ENCODE measurements at regions not wholly inside any gene's neighbourhood (a gene's known extent, or its start where the extent isn't known, plus 50 kb on each side); places are given as distances from the start of the nearest gene placed in this dataset.

DNA sequence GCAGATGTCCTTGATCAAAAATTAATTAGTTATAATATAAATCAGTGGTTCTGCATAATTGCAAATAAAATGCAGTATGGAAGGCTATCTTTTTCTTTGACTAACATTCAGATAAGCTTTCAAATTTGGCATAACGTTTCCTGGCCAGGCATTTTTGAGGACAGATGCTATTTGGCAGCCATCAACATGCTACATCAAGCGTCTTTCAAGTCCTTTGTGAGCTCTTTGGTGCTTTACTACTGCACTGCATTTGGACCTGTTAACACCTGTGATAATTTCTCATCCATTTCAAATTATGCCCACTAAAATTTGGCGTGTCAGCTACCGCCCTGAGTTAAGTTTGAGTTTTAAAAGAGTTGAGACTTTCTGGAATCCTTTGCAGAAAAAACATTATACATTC is 545.7 kb downstream of the STK39 start:
- peaks cover 0 to 8% (median 5%) of the 10 kb centered on the region in 4 experiments; a peak in 5 of 7 replicates for H3K4me1 ChIP-seq (replicated peaks in 1 of 4; ENCODE audit: control insufficient read depth in 3 of 4, insufficient read depth in 4 of 4, low read length in 3 of 4)
- no peak overlapping the region for H3K27ac ChIP-seq (ENCODE audit: low read depth, low read length)
- no peak overlapping the region for H2BK15ac ChIP-seq (ENCODE audit: low read length)
- FAIRE-seq (no peak), DNase-seq (ENCODE audit: low read depth in 1 of 2, low spot score in 2 of 2) (no peak)
- H2BK12ac ChIP-seq (ENCODE audit: low read depth, low read length) = no peak overlapping the region
- no peaks in the 10 kb centered on the region for H3K36me3 ChIP-seq (ENCODE audit: control insufficient read depth in 2 of 4, insufficient read depth in 4 of 4, low read length in 3 of 4)
- no peak overlapping the region for H2BK5ac ChIP-seq (ENCODE audit: low read depth, low read length)
- H3K4me2 ChIP-seq (ENCODE audit: insufficient read depth in 1 of 2, low read depth in 2 of 2, low read length in 2 of 2) = no peak overlapping the region
- H4K91ac ChIP-seq (replicated peaks; ENCODE audit: insufficient read length, low read length) = no peak overlapping the region
- ChIA-PET CTCF (ENCODE audit: partially characterized antibody) (interaction anchor here (1.1 kb wide), 1 partner anchor 22 kb away, joined by 3 read pairs; no protein-coding TSS in a partner anchor), POLR2A (ENCODE audit: partially characterized antibody) (no interaction called here)
- no peak overlapping the region for H4K8ac ChIP-seq (ENCODE audit: extremely low read depth, insufficient read depth, low read length)
- no peak overlapping the region for H3K23ac ChIP-seq (ENCODE audit: insufficient read length)
- H3K9ac ChIP-seq (replicated peaks in 1 of 4; ENCODE audit: extremely low read depth in 1 of 4, low read depth in 3 of 4, low read length in 3 of 4) = no peak overlapping the region
- H4K5ac ChIP-seq (ENCODE audit: insufficient read length, low read depth, low read length) = no peak overlapping the region
- no peak overlapping the region for H2AFZ ChIP-seq (ENCODE audit: low read length)
- H2BK20ac ChIP-seq (ENCODE audit: low read length) = no peak overlapping the region
- H3K79me1 ChIP-seq (ENCODE audit: low read depth, low read length) = no peaks in the 10 kb centered on the region
- no peaks in the 10 kb centered on the region for H3K27me3 ChIP-seq (replicated peaks in 1 of 4; ENCODE audit: control insufficient read depth in 3 of 4, extremely low read depth in 1 of 4, insufficient read depth in 3 of 4, low read length in 3 of 4)
- H3K4me3 ChIP-seq (ENCODE audit: extremely low read depth in 1 of 4, insufficient read depth in 2 of 4, low read depth in 3 of 4, low read length in 4 of 4) = no peak overlapping the region
- H3K14ac ChIP-seq (ENCODE audit: insufficient read length) = no peak overlapping the region
- H3K4ac ChIP-seq (replicated peaks; ENCODE audit: insufficient read length, low read depth, low read length) = no peak overlapping the region
- no peaks in the 10 kb centered on the region for H4K20me1 ChIP-seq (replicated peaks in 1 of 2; ENCODE audit: control insufficient read depth in 1 of 2, insufficient read depth in 2 of 2, low read length in 2 of 2)
- H3K56ac ChIP-seq (replicated peaks; ENCODE audit: insufficient read length, low read depth, low read length) = no peak overlapping the region
- no peak overlapping the region for H2AK5ac ChIP-seq (ENCODE audit: low read depth, low read length)
- H3K79me2 ChIP-seq (ENCODE audit: control insufficient read depth in 1 of 2, insufficient read depth in 2 of 2, low read length in 2 of 2) = no peaks in the 10 kb centered on the region
- H3K9me3 ChIP-seq (ENCODE audit: insufficient read depth in 2 of 2, low read depth in 1 of 2, low read length in 1 of 2) = no peaks in the 10 kb centered on the region
- H2BK120ac ChIP-seq (replicated peaks; ENCODE audit: low read depth, low read length) = no peak overlapping the region
- H3K18ac ChIP-seq (ENCODE audit: extremely low read depth, low read length) = no peak overlapping the region
- H3K23me2 ChIP-seq (ENCODE audit: low read depth, low read length) = no peaks in the 10 kb centered on the region
- 90% methylated on average over 4 of the region's 4 CpGs; no CpG with 5 or more reads in 1 of the 2 experiments for WGBS, 2 experiments (ENCODE audit: extremely low coverage in 1 of 2, insufficient coverage in 1 of 2, insufficient read length in 1 of 2, insufficient replicate concordance in 2 of 2, low coverage in 1 of 2, low lambda C conversion rate in 2 of 2, missing lambda C conversion rate in 1 of 2)
- no peak for TF ChIP-seq TAF1 (IDR thresholded peaks at IDR 0.05; ENCODE audit: low read depth, low read length)
- no peak for TF ChIP-seq MAFK (IDR thresholded peaks at IDR 0.05; ENCODE audit: low read depth, low read length)
- TF ChIP-seq CHD2 (IDR thresholded peaks at IDR 0.05; ENCODE audit: low read length) = no peak
- TF ChIP-seq SP1 (IDR thresholded peaks at IDR 0.05; ENCODE audit: low read depth, low read length) = no peak
- no peak for TF ChIP-seq PHF8 (conservative IDR thresholded peaks at IDR 0.05; ENCODE audit: low read depth, low read length)
- no peak for TF ChIP-seq SUZ12 (IDR thresholded peaks at IDR 0.05; ENCODE audit: low read length)
- no peak for TF ChIP-seq RBBP5 (IDR thresholded peaks at IDR 0.05; ENCODE audit: borderline replicate concordance, low read depth, low read length)
- TF ChIP-seq, protein P1, sequence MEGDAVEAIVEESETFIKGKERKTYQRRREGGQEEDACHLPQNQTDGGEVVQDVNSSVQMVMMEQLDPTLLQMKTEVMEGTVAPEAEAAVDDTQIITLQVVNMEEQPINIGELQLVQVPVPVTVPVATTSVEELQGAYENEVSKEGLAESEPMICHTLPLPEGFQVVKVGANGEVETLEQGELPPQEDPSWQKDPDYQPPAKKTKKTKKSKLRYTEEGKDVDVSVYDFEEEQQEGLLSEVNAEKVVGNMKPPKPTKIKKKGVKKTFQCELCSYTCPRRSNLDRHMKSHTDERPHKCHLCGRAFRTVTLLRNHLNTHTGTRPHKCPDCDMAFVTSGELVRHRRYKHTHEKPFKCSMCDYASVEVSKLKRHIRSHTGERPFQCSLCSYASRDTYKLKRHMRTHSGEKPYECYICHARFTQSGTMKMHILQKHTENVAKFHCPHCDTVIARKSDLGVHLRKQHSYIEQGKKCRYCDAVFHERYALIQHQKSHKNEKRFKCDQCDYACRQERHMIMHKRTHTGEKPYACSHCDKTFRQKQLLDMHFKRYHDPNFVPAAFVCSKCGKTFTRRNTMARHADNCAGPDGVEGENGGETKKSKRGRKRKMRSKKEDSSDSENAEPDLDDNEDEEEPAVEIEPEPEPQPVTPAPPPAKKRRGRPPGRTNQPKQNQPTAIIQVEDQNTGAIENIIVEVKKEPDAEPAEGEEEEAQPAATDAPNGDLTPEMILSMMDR (IDR thresholded peaks at IDR 0.05; ENCODE audit: control extremely low read depth in 1 of 3, insufficient read depth in 1 of 3, low read depth in 1 of 3, low read length in 3 of 3) = no peak
- TF ChIP-seq NRF1 (IDR thresholded peaks at IDR 0.05; ENCODE audit: low read depth, low read length) = no peak
- no peak for TF ChIP-seq POU5F1 (IDR thresholded peaks at IDR 0.05; ENCODE audit: low read depth, low read length)
- TF ChIP-seq SRF (IDR thresholded peaks at IDR 0.05; ENCODE audit: low read depth, low read length) = no peak
- no peak for TF ChIP-seq SIX5 (IDR thresholded peaks at IDR 0.05; ENCODE audit: low read depth, low read length)
- no peak for TF ChIP-seq RXRA (IDR thresholded peaks at IDR 0.05; ENCODE audit: insufficient read depth, low read depth, low read length)
